GM11168 (cell line): ENCODE measurements at regions not wholly inside any gene's neighbourhood (a gene's known extent, or its start where the extent isn't known, plus 50 kb on each side); places are given as distances from the start of the nearest gene placed in this dataset.

Experiments used
- in situ Hi-C: fragments of 300-500 bp; cut with MboI; formaldehyde crosslinking; loops from one replicate; pipeline ENCODE4 v1.12.0; 2022; ENCODE audit warnings: low sequenced_read_pairs; ENCODE audit not compliant: unreplicated experiment

DNA sequence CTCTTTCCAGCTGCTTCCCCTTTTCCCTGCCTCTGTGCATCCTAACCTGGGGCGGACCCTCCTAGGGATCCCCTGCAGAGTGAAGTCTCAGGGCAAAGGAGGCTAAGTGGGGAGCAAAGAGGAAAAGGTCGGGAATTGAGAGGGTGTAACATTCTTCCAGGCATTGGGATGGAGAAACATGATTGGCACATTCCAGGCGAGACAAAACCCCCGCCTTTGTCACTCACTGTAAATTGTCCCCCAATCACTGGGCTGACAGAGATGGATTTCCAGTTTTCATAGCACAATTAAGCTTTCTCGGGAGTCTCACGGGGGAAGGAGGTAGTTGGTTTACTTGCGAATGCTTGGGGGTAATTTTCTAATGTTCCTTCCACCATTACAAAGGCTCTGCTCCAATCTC lies 74.9 kb downstream of the MIAT start:
- in situ Hi-C loops: no loop called here

DNA sequence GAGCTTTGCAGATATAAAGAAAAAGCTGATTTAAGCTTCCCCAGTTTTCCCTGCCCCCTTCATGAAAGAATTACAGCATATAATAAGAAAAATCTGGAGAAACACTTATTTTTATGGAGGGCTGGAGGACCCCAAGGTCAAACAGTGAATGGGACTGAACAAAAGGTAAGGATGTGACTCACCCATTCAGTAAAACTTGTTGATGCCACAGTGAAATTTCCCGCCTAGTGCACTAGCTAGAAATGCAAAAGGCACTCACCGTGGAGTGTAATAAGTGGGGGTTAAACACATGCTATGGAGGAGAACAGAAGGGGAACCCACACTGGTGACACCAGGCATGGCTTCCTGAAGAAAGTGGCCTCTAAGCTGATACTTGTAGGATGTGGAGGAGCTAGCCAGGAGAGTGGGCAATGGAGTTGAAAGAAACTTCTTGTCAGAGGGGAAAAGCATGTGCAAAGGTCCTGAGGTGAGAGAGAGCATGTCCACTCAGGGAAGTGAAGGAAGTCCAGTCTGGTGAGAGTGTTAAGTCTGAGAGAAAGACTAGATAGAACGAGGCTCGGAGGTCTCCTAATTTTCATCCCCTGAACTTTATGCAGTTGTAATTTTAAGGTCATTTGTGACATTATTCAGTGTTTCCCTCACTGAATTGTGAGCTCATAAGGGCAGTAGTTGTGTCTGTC lies 77.1 kb downstream of the MIAT start:
- in situ Hi-C loops: no loop called here

DNA sequence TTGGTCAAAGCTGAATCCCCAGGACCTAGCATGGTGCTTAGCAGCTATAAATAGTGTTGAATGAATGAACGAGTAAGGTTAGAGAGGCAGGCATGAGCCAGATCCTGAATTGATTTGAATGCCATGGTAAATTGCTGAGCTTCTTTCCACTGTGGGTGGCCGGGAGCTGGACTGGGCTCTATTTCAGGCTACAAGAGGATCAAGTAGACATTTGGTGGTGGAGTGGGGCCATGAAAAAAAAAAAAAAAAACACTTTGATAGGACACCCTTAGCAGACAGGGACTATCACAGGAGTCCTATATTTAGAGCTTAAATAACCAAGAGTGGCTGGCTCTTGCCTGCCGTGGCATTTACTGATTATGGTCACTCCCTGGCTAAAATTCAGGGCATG lies 77.6 kb downstream of the MIAT start:
- in situ Hi-C loops: no loop called here

DNA sequence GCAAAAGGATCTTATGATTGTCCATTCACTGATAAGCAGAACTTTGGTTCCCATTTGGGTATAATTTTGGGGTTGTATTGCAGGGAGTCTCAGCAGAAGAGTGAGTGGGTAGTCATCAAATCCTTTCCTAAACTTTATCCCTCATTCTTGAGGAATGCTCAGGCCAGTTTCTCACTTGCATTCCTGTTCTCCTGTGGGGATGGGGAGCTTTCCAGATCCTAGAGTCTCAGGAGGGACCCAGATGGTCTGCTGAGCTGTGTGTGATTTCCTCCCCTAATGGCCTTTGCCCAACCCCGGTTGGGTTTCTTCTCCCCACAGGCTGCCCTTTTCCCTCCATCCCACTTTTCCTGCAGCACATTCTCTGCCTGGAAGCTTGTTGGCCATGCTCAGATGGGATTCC lies 79.9 kb downstream of the MIAT start:
- in situ Hi-C loops: no loop called here

DNA sequence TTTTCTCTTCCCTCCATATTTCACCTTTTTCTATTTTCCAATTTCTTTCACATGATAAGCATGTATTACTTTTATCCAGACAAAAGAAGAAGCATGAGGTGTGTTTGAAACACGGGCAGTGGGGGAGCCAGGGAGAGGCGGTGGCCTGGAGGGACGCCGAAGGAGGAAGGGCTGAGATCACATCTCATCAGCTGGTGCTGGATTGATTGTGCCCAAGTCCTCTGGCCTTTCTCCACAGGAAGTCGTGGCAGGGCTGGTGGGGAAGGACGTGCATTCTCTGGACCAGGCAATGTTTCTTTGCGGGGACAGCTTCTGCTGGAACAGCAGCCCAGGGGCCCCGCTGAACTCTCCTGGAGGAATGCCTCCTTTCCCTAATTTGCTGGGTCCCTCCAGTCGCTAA lies 82.9 kb downstream of the MIAT start:
- in situ Hi-C loops: no loop called here

DNA sequence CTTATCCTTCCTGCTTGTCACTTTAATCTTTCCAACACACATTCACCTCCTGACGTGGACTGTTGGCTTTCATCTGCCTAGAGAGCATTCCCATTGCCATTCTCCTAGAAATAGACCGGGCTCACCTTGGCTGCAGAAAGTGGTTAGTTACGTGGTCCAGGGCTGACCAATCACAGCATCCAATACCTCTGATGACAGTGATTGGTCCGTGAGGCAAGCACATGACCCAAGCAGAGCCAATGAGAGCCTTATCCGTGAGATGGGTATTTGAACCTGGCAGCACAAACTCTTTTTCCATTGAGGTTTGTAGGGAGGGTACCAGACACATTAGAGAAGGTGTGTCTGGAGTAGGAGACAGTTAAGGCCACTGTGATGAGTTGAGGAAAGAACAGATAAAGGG lies 85.8 kb downstream of the MIAT start:
- in situ Hi-C loops: no loop called here

DNA sequence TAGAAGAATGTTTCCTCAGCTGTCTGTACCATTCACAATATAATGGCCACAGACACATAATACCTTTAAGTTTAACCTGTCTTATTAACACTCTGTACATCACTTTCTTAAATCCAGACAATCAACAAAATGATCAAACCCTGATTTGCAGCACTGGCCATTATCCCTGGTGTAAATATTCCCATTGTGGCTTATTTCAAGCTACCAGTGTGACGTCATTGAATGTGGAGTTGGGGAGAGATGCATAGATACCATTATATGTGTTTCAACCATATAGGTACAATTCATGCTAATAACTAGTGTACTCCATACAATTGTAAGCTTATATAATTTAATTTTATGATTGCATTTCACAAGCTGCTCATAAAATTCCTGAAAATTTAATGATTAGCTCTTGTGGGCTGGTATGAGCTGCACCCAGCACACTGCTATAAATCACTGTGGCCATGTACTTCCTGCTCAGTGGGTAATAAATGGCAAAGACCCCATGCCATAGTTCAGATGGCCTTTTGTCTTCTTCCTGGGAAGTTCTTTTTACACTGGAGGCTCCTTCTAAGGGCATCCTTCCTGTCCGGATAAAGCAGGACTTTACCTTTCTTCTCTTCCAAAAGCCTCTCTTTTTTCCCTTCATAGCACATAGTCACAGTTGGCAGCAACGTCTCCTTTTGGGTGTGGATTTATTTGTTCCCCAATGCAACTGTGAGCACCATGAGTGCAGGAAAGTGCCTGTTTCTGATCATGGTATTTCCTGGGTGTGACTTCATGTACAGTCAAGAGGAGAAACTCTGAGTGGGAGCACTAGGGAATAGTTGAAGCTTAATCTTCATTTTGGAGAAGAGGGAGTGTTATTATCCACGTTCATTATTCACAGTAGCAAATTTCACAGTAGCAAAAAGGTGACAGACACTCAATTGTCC lies 87.8 kb downstream of the MIAT start:
- in situ Hi-C loops: no loop called here

DNA sequence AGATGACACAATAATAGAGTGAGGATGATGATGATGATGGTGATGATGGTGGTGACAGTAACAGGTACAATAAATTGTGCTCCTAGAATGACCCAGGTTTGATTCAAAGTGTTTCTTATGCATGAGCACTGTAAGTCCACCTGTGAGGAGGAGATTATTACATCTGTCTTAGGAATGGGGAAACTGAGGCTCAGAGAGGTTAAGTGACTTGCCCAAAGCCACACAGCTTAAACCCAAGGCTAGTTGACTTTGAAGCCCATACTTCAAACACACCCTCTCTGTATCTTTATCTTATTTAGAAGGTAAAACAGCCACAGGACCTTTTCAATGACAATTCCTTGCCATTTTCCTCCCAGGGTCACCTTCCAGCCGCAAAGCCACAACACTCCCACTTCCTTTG lies 88.9 kb downstream of the MIAT start:
- in situ Hi-C loops: no loop called here

DNA sequence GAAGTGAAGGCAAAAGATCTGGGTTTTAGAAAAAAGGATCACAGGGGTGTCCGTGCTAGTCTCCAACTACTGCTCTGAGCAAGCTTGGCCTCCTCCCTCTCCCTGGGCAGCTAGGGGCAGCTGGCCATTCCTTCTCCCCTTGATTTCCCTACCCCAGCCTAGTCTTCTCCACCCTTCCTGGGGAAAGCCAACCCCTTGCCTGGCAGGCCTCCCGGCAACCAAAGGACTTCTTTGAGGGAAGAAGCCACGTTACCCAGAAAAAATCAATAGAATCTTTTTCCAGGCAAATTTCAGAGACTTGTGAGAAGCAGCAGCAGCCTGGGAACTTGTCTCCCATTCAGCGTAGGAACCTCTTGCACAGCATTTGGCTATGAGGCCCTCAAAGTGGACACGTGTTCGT lies 91.5 kb downstream of the MIAT start:
- in situ Hi-C loops: no loop called here

DNA sequence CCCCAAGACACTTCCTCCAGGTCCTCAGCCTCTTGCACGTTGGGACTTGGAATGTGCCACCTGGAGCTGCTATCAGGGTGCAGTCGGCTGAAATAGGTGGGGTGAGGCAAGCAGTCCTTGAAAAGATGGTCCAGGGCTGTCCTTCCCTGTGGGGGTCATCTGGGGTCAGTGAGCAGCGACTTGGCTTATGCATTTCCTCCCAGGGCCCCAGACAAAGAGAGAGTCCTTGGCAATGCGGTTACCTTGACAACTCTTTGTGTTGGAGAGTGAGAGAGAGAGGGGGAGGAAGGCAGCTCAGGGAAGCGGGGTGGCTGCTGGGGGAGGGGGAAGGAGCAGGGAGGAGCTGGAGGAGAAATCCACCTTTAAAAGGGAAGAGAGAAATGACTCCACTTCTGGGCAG lies 93.8 kb downstream of the MIAT start:
- in situ Hi-C loops: no loop called here

DNA sequence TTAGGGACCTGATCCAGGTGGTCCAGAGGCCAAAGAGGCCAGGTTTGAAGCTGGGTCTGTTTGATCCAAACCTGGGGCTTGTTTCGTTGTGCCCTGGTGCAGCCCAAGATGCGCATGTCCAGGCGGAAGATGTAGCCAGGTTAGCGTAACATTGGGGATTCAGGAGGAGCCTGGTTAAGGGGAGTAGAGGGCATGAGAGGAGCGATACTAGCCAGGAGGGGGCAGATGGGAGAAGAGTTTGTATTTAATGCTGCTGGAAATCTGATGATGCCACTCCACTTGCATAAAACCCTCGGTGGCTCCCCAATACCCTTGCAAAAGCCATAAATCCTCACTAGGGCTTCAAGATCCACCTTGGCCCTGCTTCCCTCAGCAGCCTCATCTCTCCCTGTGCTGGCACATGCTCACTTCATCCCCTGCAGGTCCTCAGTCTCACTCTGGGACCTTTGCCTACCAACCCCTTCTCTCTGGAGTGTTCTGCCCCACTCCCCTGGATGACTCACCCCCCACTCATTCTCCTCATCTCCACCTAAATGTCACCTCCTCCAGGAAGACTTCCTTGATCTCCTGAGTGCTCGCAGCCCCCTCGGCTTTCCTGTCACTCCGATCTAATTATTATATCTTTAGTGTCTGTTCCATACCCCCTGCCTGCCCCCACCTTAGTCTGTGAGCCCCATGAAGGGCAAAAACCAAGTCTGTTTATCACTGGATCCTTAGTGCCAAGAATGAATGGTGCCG lies 95.9 kb downstream of the MIAT start:
- in situ Hi-C loops: no loop called here

DNA sequence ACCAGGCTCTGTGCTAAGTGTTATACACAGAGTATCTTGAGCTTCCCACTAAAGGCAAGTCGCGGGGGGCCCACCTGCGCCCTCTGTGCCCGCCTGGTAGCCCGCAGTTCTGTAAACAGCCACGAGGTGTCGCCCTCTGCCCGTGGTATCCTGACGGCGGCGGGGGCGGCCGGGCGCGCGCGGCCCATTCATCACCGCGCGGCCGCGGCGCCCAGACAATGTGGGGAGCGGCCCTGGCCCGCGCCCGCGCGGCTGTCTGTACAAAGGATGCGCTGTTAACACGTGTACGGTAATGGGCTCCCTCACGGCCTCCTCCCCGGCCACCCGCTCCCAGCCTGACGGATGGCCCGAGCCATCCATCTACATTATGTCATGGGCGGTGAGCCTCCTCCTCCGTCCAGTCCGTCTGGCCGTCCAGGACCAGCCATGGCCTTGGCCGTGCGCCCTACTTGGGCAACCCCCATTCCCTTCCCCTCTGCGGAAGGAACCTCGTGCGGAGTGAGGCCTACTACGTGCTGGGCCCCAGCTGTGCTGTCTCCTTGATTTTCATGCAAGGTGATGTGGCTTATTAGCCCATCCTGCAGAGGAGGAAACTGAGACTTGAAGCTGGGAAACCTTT lies 99.4 kb downstream of the MIAT start:
- in situ Hi-C loops: no loop called here

DNA sequence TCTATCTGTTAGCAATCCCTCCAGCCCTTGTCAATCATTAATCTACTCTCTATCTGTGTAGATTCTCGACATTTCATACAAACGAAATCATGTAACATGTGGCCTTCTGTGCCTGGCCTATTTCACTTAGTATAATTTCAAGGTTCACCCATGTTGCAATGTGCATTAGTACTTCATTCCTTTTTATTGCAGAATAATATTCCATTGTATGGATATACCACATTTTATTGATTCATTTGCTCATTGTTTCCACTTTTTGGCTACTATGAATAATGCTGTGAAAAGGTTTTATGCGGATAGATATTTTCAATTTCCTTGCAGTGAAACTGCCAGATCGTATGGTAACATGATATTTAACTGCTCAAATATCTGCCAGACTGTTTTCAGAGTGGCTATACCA lies 100.1 kb downstream of the MIAT start:
- in situ Hi-C loops: no loop called here

DNA sequence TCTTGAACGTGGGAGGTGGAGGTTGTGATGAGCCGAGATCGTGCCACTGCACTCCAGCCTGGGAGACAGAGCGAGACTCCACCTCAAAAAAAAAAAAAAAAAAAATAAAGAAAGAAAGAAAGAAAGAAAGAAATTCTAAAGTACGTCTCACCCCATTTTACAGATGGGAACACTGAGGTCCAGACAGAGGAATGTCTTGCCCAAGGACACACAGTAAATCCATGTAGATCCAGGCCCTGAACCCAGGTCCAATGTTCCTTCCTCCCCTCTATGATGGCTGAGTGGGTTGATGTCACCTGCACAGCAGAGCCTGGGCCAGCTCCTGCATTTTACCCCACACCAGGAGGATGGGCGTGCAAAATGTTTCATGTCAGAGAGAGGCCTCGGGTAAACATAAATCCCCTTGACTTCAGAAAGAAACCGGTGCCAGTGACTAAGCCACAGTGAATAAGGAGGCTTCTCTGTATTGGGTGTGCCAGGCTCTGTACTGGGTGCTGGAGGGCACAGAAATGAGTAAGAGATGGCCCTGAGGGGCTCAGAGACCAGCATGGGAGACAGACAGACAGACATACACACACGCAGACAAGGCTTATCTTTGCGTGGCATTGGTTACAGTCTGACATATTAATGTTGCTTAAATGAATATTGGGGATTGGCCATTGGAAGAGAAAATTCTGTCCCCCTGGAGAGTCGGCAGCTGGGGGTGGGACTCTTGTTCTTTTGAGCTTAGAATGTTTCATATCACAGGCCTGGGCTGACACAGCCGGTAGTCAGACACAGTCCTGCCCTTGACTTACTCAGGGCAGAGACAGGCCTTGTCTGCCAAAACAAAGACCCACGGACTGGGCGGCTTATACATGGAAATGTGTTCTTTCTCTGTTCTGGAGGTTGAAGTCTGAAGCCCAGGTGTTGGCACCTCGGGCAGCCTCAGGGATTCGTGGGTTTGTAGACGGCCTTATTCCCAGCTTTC lies 105.4 kb downstream of the MIAT start:
- in situ Hi-C loops: loop anchor here (5.0 kb wide), 1 partner anchor 80 kb away; no protein-coding TSS in a partner anchor

DNA sequence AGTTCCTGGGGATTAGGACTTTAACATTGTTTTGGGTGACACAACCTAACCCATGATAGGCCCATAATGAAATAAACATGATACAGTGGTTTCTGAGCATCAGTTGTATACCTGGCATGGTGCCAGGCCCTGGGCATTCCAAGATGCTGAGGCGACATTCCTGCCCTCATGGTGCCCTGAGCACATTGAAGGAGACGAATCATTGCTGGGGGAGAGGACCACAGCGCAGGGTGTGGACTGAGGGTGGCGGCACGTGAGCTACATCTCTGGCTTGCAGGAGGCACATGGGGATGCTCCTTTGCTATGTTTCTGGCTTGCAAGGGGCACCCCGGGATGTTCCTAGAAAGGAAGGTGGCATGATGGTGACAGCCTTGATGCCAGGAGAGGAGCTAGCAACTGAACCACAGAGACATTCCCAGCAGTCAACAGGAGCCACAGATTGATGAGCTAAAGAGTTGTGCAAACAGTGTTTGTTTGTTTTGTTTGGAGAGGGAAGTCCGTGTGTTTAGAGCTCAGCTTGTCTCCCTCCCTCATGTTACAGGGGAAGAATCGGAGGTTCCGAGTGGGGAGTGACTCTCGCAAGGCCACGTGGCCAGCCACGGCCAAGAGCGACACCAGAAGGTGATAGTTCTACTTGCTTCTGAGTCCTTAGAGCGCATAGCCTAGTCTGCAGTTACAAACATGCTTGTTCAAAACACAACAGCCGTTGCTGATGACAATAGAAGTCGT lies 106.4 kb downstream of the MIAT start:
- in situ Hi-C loops: loop anchor here (5.0 kb wide), 1 partner anchor 79 kb away; no protein-coding TSS in a partner anchor

DNA sequence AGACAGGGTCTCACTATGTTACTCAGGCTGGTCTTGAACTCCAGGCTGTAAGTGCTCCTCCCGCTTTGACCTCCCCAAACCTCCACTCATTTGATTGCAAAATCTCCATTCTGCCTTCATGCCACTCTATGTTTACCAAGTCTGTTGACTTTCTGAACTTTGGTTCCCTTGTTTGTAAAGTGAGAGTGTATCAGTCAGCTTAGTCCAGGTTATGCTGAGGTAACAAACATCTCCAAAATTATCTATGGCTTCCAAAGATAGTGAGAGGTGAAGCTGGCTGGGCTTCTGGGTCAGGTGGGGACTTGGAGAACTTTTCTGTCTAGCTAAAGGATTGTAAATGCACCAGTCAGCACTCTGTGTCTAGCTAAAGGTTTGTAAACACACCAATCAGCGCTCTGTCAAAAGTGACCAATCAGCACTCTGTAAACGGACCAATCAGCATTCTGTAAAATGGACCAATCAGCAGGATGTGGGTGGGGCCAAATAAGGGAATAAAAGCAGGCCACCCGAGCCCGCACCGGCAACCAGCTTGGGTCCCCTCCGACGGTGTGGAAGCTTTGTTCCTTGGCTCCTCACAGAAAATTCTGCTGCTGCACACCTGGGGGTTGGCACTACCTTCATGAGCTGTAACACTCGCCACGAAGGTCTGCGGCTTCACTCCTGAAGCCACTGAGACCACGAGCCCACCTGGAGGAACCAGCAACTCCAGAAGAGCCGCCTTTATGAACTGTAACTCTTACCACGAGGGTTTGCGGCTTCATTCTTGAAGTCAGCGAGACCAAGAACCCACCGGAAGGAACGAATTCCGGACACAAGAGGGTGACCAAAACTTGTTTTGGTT lies 109.3 kb downstream of the MIAT start:
- in situ Hi-C loops: no loop called here

DNA sequence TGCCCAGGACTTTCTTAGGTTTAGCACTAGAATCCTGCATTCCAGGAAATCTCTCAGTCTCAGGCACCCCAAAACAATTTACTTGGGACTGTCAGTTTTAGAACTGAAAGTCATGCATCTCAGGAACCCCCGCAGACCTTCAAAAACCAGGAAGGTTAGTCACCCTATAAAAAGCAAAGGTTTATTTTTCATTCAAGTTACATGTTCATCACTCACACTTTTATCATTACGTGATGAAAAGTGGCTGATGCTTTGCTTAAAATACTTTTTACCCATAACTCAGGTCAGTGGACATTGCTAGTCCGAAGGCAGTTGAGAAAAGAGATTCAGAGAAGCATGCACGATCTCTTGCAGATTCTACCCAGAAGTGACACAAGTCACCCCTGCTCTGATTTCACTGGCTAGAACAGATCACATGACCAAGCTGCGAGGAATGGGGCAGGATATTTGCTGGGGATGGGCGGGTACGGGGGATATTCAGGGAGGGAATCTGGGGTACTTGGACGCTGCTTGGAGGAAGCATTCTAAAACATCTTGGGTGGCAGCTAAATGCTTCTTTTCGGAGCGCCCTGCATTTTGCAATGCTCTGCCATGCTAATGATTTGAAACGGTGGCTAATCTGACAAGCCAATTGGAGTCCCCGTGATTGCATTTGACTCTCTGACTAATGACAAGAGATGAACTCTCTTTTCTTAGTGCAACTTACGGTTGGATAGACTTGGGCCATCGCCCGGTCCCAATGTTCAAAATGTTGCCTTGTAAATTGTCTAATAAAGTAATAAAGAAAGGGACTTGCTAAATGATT lies 110.2 kb downstream of the MIAT start:
- in situ Hi-C loops: no loop called here
